ENCODE measurements at regions not wholly inside any gene's neighbourhood (a gene's known extent, or its start where the extent isn't known, plus 50 kb on each side); places are given as distances from the start of the nearest gene placed in this dataset.
"Not testable (repeated sequence)": the region's sequence is repeated elsewhere in the genome, so short reads cannot be mapped to it uniquely, and the experiment has no call there.

- not testable (repeated sequence) for DNase-seq
Measured at GRCh38 chr16:21422824-21423223, 144.7 kb upstream of the CRYM start.

GRCh38 chr16:21404699-21405098 lies 126.6 kb upstream of the CRYM start:
- not testable (repeated sequence) for DNase-seq

- not testable (repeated sequence) for DNase-seq
Measured at GRCh38 chr16:21397866-21398265, 119.8 kb upstream of the CRYM start.

GRCh38 chr16:21396545-21396944 lies 118.5 kb upstream of the CRYM start:
- not testable (repeated sequence) for DNase-seq

GRCh38 chr16:21390634-21391033 lies 112.5 kb upstream of the CRYM start:
- not testable (repeated sequence) for DNase-seq

- not testable (repeated sequence) for DNase-seq
Measured at GRCh38 chr16:21389860-21390259, 111.8 kb upstream of the CRYM start.

GRCh38 chr16:21387757-21388156 lies 109.7 kb upstream of the CRYM start:
- DNase-seq, result not testable (repeated sequence)

- not testable (repeated sequence) for DNase-seq
Measured at GRCh38 chr16:21386201-21386915, 108.3 kb upstream of the CRYM start.

- not testable (repeated sequence) for DNase-seq
Measured at GRCh38 chr16:21383682-21384081, 105.6 kb upstream of the CRYM start.

GRCh38 chr16:21379645-21380044 lies 101.6 kb upstream of the CRYM start:
- DNase-seq, result not testable (repeated sequence)

GRCh38 chr16:21376196-21376899 lies 98.3 kb upstream of the CRYM start:
- not testable (repeated sequence) for DNase-seq

- DNase-seq, result not testable (repeated sequence)
Measured at GRCh38 chr16:21375334-21375733, 97.2 kb upstream of the CRYM start.

- DNase-seq, result not testable (repeated sequence)
Measured at GRCh38 chr16:21373454-21373853, 95.4 kb upstream of the CRYM start.

- DNase-seq, result not testable (repeated sequence)
Measured at GRCh38 chr16:21372862-21373261, 94.8 kb upstream of the CRYM start.

- DNase-seq, result not testable (repeated sequence)
Measured at GRCh38 chr16:21372162-21372835, 94.2 kb upstream of the CRYM start.

GRCh38 chr16:21370791-21371190 lies 92.7 kb upstream of the CRYM start:
- not testable (repeated sequence) for DNase-seq

- not testable (repeated sequence) for DNase-seq
Measured at GRCh38 chr16:21368973-21369942, 91.2 kb upstream of the CRYM start.

GRCh38 chr16:21367733-21368421 lies 89.8 kb upstream of the CRYM start:
- not testable (repeated sequence) for DNase-seq

GRCh38 chr16:21366998-21367397 lies 88.9 kb upstream of the CRYM start:
- DNase-seq, result not testable (repeated sequence)

- DNase-seq, result not testable (repeated sequence)
Measured at GRCh38 chr16:21365541-21365940, 87.5 kb upstream of the CRYM start.

- DNase-seq, result peak; percentile 31 to 37
Measured at GRCh38 chr16:21363550-21364223, 85.6 kb upstream of the CRYM start.

Measured in Kasumi-1 (cell line).